ENCODE measurements at regions not wholly inside any gene's neighbourhood (a gene's known extent, or its start where the extent isn't known, plus 50 kb on each side); places are given as distances from the start of the nearest gene placed in this dataset.

- Mint-ChIP-seq H3K4me3 (ENCODE audit: unreplicated experiment) (no peak overlapping the region), H3K27ac (ENCODE audit: unreplicated experiment) (no peak overlapping the region), H3K36me3 (ENCODE audit: low read depth) (no peaks in the 10 kb centered on the region), H3K4me1 (ENCODE audit: low read depth) (no peaks in the 10 kb centered on the region), H3K27me3 (ENCODE audit: low read depth) (peaks cover 6% of the 10 kb centered on the region), H3K9me3 (ENCODE audit: low read depth) (peaks cover 5% of the 10 kb centered on the region)
- TF ChIP-seq CTCF (IDR thresholded peaks at IDR 0.05): no peak
- no peak for DNase-seq (ENCODE audit: low spot score)
Measured at GRCh38 chr5:7087719-7088297, 308.1 kb upstream of the ADCY2 start.

- no peak for DNase-seq (ENCODE audit: low spot score)
- Mint-ChIP-seq H3K27me3 (ENCODE audit: low read depth) (peaks cover 6% of the 10 kb centered on the region), H3K4me3 (ENCODE audit: unreplicated experiment) (no peak overlapping the region), H3K36me3 (ENCODE audit: low read depth) (no peaks in the 10 kb centered on the region), H3K9me3 (ENCODE audit: low read depth) (peaks cover 5% of the 10 kb centered on the region), H3K27ac (ENCODE audit: unreplicated experiment) (no peak overlapping the region), H3K4me1 (ENCODE audit: low read depth) (no peaks in the 10 kb centered on the region)
- no peak for TF ChIP-seq CTCF (IDR thresholded peaks at IDR 0.05)
Measured at GRCh38 chr5:7088849-7089248, 307.1 kb upstream of the ADCY2 start.

- no peak for DNase-seq (ENCODE audit: low spot score)
- H3K4me1 Mint-ChIP-seq (ENCODE audit: low read depth): no peaks in the 10 kb centered on the region
- no peak overlapping the region for H3K27ac Mint-ChIP-seq (ENCODE audit: unreplicated experiment)
- H3K9me3 Mint-ChIP-seq (ENCODE audit: low read depth): no peaks in the 10 kb centered on the region
- peaks cover 6% of the 10 kb centered on the region for H3K27me3 Mint-ChIP-seq (ENCODE audit: low read depth)
- H3K4me3 Mint-ChIP-seq (ENCODE audit: unreplicated experiment): no peak overlapping the region
- TF ChIP-seq CTCF (IDR thresholded peaks at IDR 0.05): no peak
- H3K36me3 Mint-ChIP-seq (ENCODE audit: low read depth): no peaks in the 10 kb centered on the region
Measured at GRCh38 chr5:7094626-7095025, 301.3 kb upstream of the ADCY2 start.

GRCh38 chr5:7096294-7096693, 299.6 kb upstream of the ADCY2 start:
- Mint-ChIP-seq H3K4me3 (ENCODE audit: unreplicated experiment) (no peak overlapping the region), H3K4me1 (ENCODE audit: low read depth) (no peaks in the 10 kb centered on the region), H3K27ac (ENCODE audit: unreplicated experiment) (no peak overlapping the region), H3K27me3 (ENCODE audit: low read depth) (peaks cover 5% of the 10 kb centered on the region), H3K9me3 (ENCODE audit: low read depth) (no peaks in the 10 kb centered on the region), H3K36me3 (ENCODE audit: low read depth) (no peaks in the 10 kb centered on the region)
- TF ChIP-seq CTCF (IDR thresholded peaks at IDR 0.05): no peak
- no peak for DNase-seq (ENCODE audit: low spot score)

GRCh38 chr5:7105358-7105757, 290.6 kb upstream of the ADCY2 start:
- H3K36me3 Mint-ChIP-seq (ENCODE audit: low read depth): no peaks in the 10 kb centered on the region
- no peak overlapping the region for H3K27ac Mint-ChIP-seq (ENCODE audit: unreplicated experiment)
- no peak overlapping the region for H3K4me3 Mint-ChIP-seq (ENCODE audit: unreplicated experiment)
- H3K27me3 Mint-ChIP-seq (ENCODE audit: low read depth): peaks cover 16% of the 10 kb centered on the region
- H3K4me1 Mint-ChIP-seq (ENCODE audit: low read depth): no peaks in the 10 kb centered on the region
- no peak for DNase-seq (ENCODE audit: low spot score)
- TF ChIP-seq CTCF (IDR thresholded peaks at IDR 0.05): no peak
- no peaks in the 10 kb centered on the region for H3K9me3 Mint-ChIP-seq (ENCODE audit: low read depth)
